GM19043 (cell line): ENCODE measurements at regions not wholly inside any gene's neighbourhood (a gene's known extent, or its start where the extent isn't known, plus 50 kb on each side); places are given as distances from the start of the nearest gene placed in this dataset.
"Not testable (repeated sequence)": the region's sequence is repeated elsewhere in the genome, so short reads cannot be mapped to it uniquely, and the experiment has no call there.

Source experiments
- ATAC-seq: cut with Tn5 transposase; IDR thresholded peaks from one replicate; pipeline ENCODE4 v1.9.1; 2021; ENCODE audit warnings: low read depth; ENCODE audit not compliant: unreplicated experiment

- ATAC-seq = no peak
Observed at GRCh38 chr1:82162486-82163420, 362.0 kb downstream of the ADGRL2 start.

- ATAC-seq = no peak
Observed at GRCh38 chr1:82161700-82162141, 361.0 kb downstream of the ADGRL2 start.

GRCh38 chr1:82160903-82161302, 360.2 kb downstream of the ADGRL2 start:
- no peak for ATAC-seq

- no peak for ATAC-seq
Observed at GRCh38 chr1:82160036-82160435, 359.3 kb downstream of the ADGRL2 start.

GRCh38 chr1:82158981-82159380, 358.2 kb downstream of the ADGRL2 start:
- ATAC-seq = no peak

GRCh38 chr1:82154219-82154970, 353.7 kb downstream of the ADGRL2 start:
- no peak for ATAC-seq

GRCh38 chr1:82153752-82154151, 353.0 kb downstream of the ADGRL2 start:
- no peak for ATAC-seq

GRCh38 chr1:82153272-82153629, 352.5 kb downstream of the ADGRL2 start:
- ATAC-seq = no peak

GRCh38 chr1:82152356-82153271, 351.9 kb downstream of the ADGRL2 start:
- ATAC-seq = no peak

- no peak for ATAC-seq
Observed at GRCh38 chr1:82145656-82146055, 344.9 kb downstream of the ADGRL2 start.

GRCh38 chr1:82143108-82143833, 342.5 kb downstream of the ADGRL2 start:
- ATAC-seq = no peak

- ATAC-seq = no peak
Observed at GRCh38 chr1:82141390-82141789, 340.7 kb downstream of the ADGRL2 start.

GRCh38 chr1:82139751-82140468, 339.2 kb downstream of the ADGRL2 start:
- no peak for ATAC-seq

- not testable (repeated sequence) for ATAC-seq
Observed at GRCh38 chr1:82136351-82136750, 335.6 kb downstream of the ADGRL2 start.

- ATAC-seq = no peak
Observed at GRCh38 chr1:82125866-82126265, 325.1 kb downstream of the ADGRL2 start.

GRCh38 chr1:82125119-82125518, 324.4 kb downstream of the ADGRL2 start:
- no peak for ATAC-seq

GRCh38 chr1:82121421-82121820, 320.7 kb downstream of the ADGRL2 start:
- ATAC-seq = no peak

- no peak for ATAC-seq
Observed at GRCh38 chr1:82116105-82116504, 315.4 kb downstream of the ADGRL2 start.

- ATAC-seq = no peak
Observed at GRCh38 chr1:82114887-82115286, 314.2 kb downstream of the ADGRL2 start.
